ENCODE measurements at regions not wholly inside any gene's neighbourhood (a gene's known extent, or its start where the extent isn't known, plus 50 kb on each side); places are given as distances from the start of the nearest gene placed in this dataset.

DNA sequence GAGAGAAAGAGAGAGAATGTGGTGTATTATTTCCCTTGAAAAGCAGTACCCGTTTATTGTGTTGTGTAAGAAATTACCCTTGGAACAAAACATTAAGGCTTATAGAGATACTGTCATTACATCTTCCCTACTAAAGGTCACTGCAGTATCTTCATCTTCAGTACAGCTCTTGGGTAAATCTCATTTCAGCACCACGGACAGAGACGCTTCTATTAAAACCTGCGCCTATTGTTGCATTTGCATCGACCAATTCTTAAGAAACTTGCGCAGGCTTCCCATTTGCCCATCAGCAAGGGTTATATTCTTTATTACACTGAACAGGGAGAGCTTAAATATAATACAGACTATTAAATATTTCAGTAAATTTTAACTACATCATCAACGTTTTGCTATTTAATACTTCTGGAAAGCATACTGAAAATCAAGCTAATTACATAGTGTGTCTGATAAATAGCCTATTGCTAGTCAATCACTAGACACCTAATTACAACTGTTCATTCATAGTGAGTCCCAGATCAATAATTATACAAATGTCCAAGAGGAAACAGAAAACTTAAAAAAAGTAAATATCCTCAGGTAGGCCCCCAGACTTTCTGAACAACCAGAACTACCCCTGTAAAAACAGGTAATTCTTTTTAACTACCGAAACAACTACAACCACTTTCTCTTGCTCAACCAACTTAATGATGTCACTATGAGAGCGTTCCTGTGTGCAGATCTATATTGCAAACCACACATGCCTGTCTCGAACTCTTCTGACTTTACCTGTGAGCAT, 350.6 kb downstream of the LIG4 start:
- intact Hi-C loops (cut with DNase I; ENCODE audit: low total_unique reads) = no loop called here
- TF ChIP-seq POLR2A (IDR thresholded peaks at IDR 0.05) (no peak), POLR2AphosphoS5 (IDR thresholded peaks at IDR 0.05) (no peak), CTCF (IDR thresholded peaks at IDR 0.05) (no peak)
- H3K36me3 ChIP-seq = no peaks in the 10 kb centered on the region
- H3K27ac ChIP-seq = no peak overlapping the region
- H3K4me3 ChIP-seq = no peak overlapping the region
- peaks cover 0 to 45% of the 10 kb centered on the region in 2 donors for H3K27me3 ChIP-seq
- DNase-seq (ENCODE audit: low spot score in 2 of 2) = no peak
- no peaks in the 10 kb centered on the region for H3K4me1 ChIP-seq
- H3K9me3 ChIP-seq = no peaks in the 10 kb centered on the region

GRCh38 chr13:107860284-107860683, 355.1 kb downstream of the LIG4 start:
- no peak for DNase-seq (ENCODE audit: low spot score in 2 of 2)
- no peak for TF ChIP-seq CTCF (IDR thresholded peaks at IDR 0.05)
- no peak for TF ChIP-seq POLR2A (IDR thresholded peaks at IDR 0.05)
- no peak for TF ChIP-seq POLR2AphosphoS5 (IDR thresholded peaks at IDR 0.05)
- H3K27ac ChIP-seq = no peak overlapping the region
- intact Hi-C loops (cut with DNase I; ENCODE audit: low total_unique reads) = no loop called here
- peaks cover 0 to 12% of the 10 kb centered on the region in 2 donors for H3K27me3 ChIP-seq
- H3K4me3 ChIP-seq = no peak overlapping the region
- H3K9me3 ChIP-seq = no peaks in the 10 kb centered on the region
- H3K4me1 ChIP-seq = no peaks in the 10 kb centered on the region
- H3K36me3 ChIP-seq = no peaks in the 10 kb centered on the region

DNA sequence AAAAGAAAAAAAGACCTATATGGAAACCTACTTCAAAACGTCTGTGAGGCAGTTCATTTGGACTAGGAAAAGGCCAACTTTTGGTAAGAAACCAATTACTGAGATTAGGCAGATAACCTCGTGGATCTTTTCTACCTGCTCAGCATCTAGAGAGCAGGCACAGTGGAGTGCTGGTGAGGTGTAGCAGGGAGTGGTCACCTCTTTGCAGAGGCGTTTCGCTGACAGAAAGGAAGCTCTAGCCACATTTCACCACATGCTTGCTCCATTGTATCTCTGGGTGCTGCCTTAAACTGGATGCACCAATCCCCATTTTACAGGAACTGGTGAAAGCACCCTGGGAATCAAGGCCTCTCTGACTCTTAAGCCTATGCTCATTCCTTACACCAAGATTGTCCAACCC, 360.5 kb downstream of the LIG4 start:
- no peaks in the 10 kb centered on the region for H3K9me3 ChIP-seq
- intact Hi-C loops (cut with DNase I; ENCODE audit: low total_unique reads) = no loop called here
- no peak overlapping the region for H3K4me3 ChIP-seq
- TF ChIP-seq POLR2A (IDR thresholded peaks at IDR 0.05) (no peak), POLR2AphosphoS5 (IDR thresholded peaks at IDR 0.05) (no peak), CTCF (IDR thresholded peaks at IDR 0.05) (no peak)
- H3K27ac ChIP-seq = no peak overlapping the region
- DNase-seq (ENCODE audit: low spot score in 2 of 2) = no peak
- H3K27me3 ChIP-seq = no peaks in the 10 kb centered on the region
- no peaks in the 10 kb centered on the region for H3K36me3 ChIP-seq
- no peaks in the 10 kb centered on the region for H3K4me1 ChIP-seq

- Histone ChIP-seq H3K4me3 (no peak overlapping the region), H3K9me3 (no peaks in the 10 kb centered on the region), H3K27me3 (no peaks in the 10 kb centered on the region), H3K36me3 (no peaks in the 10 kb centered on the region), H3K27ac (no peak overlapping the region), H3K4me1 (no peaks in the 10 kb centered on the region)
- TF ChIP-seq POLR2AphosphoS5 (IDR thresholded peaks at IDR 0.05) = no peak
- DNase-seq (ENCODE audit: low spot score in 2 of 2) = no peak
- intact Hi-C loops (cut with DNase I; ENCODE audit: low total_unique reads) = no loop called here
These were observed 363.3 kb downstream of the LIG4 start for GRCh38 chr13:107852072-107852471.

DNA sequence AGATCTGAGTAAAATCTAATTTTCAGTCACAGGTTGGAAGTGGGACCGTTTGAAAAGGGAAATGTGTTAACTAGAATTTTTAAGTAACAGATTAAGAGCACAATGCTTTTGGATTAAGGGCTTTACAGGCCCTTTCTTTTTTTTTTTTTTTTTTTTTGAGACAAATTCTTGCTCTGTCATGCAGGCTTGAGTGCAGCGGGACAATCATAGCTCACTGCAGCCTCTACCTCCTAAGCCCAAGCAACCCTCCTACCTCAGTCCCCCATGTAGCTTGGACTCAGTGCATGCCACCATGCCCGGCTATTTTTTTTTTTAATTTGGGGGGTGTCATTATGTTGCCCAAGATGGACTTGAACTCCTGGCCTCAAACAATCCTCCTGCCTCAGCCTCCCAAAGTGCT, 363.7 kb downstream of the LIG4 start:
- Histone ChIP-seq H3K27ac (no peak overlapping the region), H3K27me3 (no peaks in the 10 kb centered on the region), H3K36me3 (no peaks in the 10 kb centered on the region), H3K4me1 (no peaks in the 10 kb centered on the region), H3K9me3 (no peaks in the 10 kb centered on the region), H3K4me3 (no peak overlapping the region)
- TF ChIP-seq CTCF (IDR thresholded peaks at IDR 0.05) (no peak), POLR2AphosphoS5 (IDR thresholded peaks at IDR 0.05) (no peak), POLR2A (IDR thresholded peaks at IDR 0.05) (no peak)
- intact Hi-C loops (cut with DNase I; ENCODE audit: low total_unique reads) = no loop called here
- DNase-seq (ENCODE audit: low spot score in 2 of 2) = no peak

All from breast epithelium (tissue), 4 donors.